Osteoblast (primary cell): ENCODE measurements at regions not wholly inside any gene's neighbourhood (a gene's known extent, or its start where the extent isn't known, plus 50 kb on each side); places are given as distances from the start of the nearest gene placed in this dataset.

Experiments used
- DNase-seq: peaks from one replicate; pipeline ENCODE4 v3.0.0; 2011; ENCODE audit warnings: low spot score, mixed read lengths; ENCODE audit not compliant: insufficient read length; ENCODE audit errors: missing footprints
- H2AFZ ChIP-seq: 2 replicates; pipeline ENCODE4 v1.6.0; 2011; ENCODE audit warnings: mild to moderate bottlenecking, low read length
- H3K27ac ChIP-seq: 2 replicates; pipeline ENCODE4 v1.5.1; 2011; ENCODE audit warnings: mild to moderate bottlenecking, low read depth, low read length, moderate library complexity
- H3K27me3 ChIP-seq: 2 replicates; pipeline ENCODE4 v1.6.0; 2012; ENCODE audit warnings: mild to moderate bottlenecking, control low read depth, inconsistent platforms, low read length, moderate library complexity; ENCODE audit not compliant: insufficient read depth
- H3K36me3 ChIP-seq: 2 replicates; pipeline ENCODE4 v1.5.1; 2011; ENCODE audit warnings: mild to moderate bottlenecking, low read length, control low read depth, moderate library complexity; ENCODE audit not compliant: insufficient read depth
- H3K4me1 ChIP-seq: 2 replicates; pipeline ENCODE4 v1.5.1; 2011; ENCODE audit warnings: mild to moderate bottlenecking, low read length, control low read depth, moderate library complexity; ENCODE audit not compliant: insufficient read depth
- H3K4me2 ChIP-seq: 2 replicates; pipeline ENCODE4 v1.6.0; 2011; ENCODE audit warnings: mild to moderate bottlenecking, low read length; ENCODE audit not compliant: insufficient read depth
- H3K4me3 ChIP-seq: fragments of 200-600 bp; sonication (generic); 3 replicates; pipeline ENCODE4 v1.5.1; 2012; ENCODE audit warnings: mild to moderate bottlenecking, low read length, inconsistent platforms; ENCODE audit not compliant: insufficient read depth
- H3K79me2 ChIP-seq: 2 replicates; pipeline ENCODE4 v1.6.0; 2012; ENCODE audit warnings: mild to moderate bottlenecking, low read length, control low read depth, inconsistent platforms; ENCODE audit not compliant: insufficient read depth
- H3K9me3 ChIP-seq: 2 replicates; pipeline ENCODE4 v1.5.1; 2011; ENCODE audit warnings: low read depth, low read length, control low read depth
- H4K20me1 ChIP-seq: 2 replicates; pipeline ENCODE4 v1.6.0; 2012; ENCODE audit warnings: mild to moderate bottlenecking, low read length, control low read depth; ENCODE audit not compliant: insufficient read depth
- CTCF ChIP-seq: IDR thresholded peaks from 2 replicates; pipeline ENCODE4 v1.5.1; 2011; ENCODE audit warnings: mild to moderate bottlenecking, low read depth, low read length, moderate library complexity; ENCODE audit errors: extremely low read depth

- no peak for TF ChIP-seq CTCF
- H3K36me3 ChIP-seq: no peaks in the 10 kb centered on the region
- no peaks in the 10 kb centered on the region for H3K9me3 ChIP-seq
- H3K4me3 ChIP-seq: no peak overlapping the region
- no peak overlapping the region for H2AFZ ChIP-seq
- H3K27ac ChIP-seq: no peak overlapping the region
- H3K79me2 ChIP-seq: no peaks in the 10 kb centered on the region
- H3K4me2 ChIP-seq: no peak overlapping the region
- H3K4me1 ChIP-seq: peaks cover 10% of the 10 kb centered on the region
- H4K20me1 ChIP-seq: no peaks in the 10 kb centered on the region
- no peak for DNase-seq
- H3K27me3 ChIP-seq: no peaks in the 10 kb centered on the region
These were observed 187.0 kb upstream of the ISX start for GRCh38 chr22:34879001-34879400.

GRCh38 chr22:34880662-34881061 is 185.3 kb upstream of the ISX start:
- Histone ChIP-seq H3K27me3 (no peaks in the 10 kb centered on the region), H3K9me3 (no peaks in the 10 kb centered on the region), H3K79me2 (no peaks in the 10 kb centered on the region), H3K4me2 (no peak overlapping the region), H4K20me1 (no peaks in the 10 kb centered on the region), H3K4me1 (peaks cover 10% of the 10 kb centered on the region), H3K4me3 (no peak overlapping the region), H2AFZ (no peak overlapping the region), H3K27ac (no peak overlapping the region), H3K36me3 (no peaks in the 10 kb centered on the region)
- no peak for DNase-seq
- no peak for TF ChIP-seq CTCF

GRCh38 chr22:34881453-34881852 is 184.5 kb upstream of the ISX start:
- H3K27ac ChIP-seq: no peak overlapping the region
- H3K36me3 ChIP-seq: no peaks in the 10 kb centered on the region
- H4K20me1 ChIP-seq: no peaks in the 10 kb centered on the region
- no peaks in the 10 kb centered on the region for H3K27me3 ChIP-seq
- H3K4me2 ChIP-seq: no peak overlapping the region
- TF ChIP-seq CTCF: no peak
- peaks cover 10% of the 10 kb centered on the region for H3K4me1 ChIP-seq
- DNase-seq: no peak
- no peak overlapping the region for H3K4me3 ChIP-seq
- no peaks in the 10 kb centered on the region for H3K9me3 ChIP-seq
- H2AFZ ChIP-seq: no peak overlapping the region
- no peaks in the 10 kb centered on the region for H3K79me2 ChIP-seq

GRCh38 chr22:34885852-34886251 is 180.1 kb upstream of the ISX start:
- Histone ChIP-seq H3K4me3 (no peak overlapping the region), H3K9me3 (peaks cover 6% of the 10 kb centered on the region), H3K27me3 (no peaks in the 10 kb centered on the region), H3K4me1 (no peaks in the 10 kb centered on the region), H3K27ac (no peak overlapping the region), H2AFZ (no peak overlapping the region), H3K4me2 (no peak overlapping the region), H3K79me2 (no peaks in the 10 kb centered on the region), H3K36me3 (no peaks in the 10 kb centered on the region), H4K20me1 (no peaks in the 10 kb centered on the region)
- DNase-seq: no peak
- no peak for TF ChIP-seq CTCF
